ENCODE measurements at regions not wholly inside any gene's neighbourhood (a gene's known extent, or its start where the extent isn't known, plus 50 kb on each side); places are given as distances from the start of the nearest gene placed in this dataset.

- no peaks in the 10 kb centered on the region for H3K4me1 ChIP-seq
- DNase-seq: no peak
- no peak for TF ChIP-seq CTCF (IDR thresholded peaks at IDR 0.05)
- no peak for TF ChIP-seq POLR2A (IDR thresholded peaks at IDR 0.05)
- H3K9me3 ChIP-seq: no peaks in the 10 kb centered on the region
- no peaks in the 10 kb centered on the region for H3K36me3 ChIP-seq
- WGBS, 2 donors: 92 to 93% methylated on average over 4 of the region's 4 CpGs
- no peak overlapping the region for H3K4me3 ChIP-seq (replicated peaks in 1 of 3)
- no peaks in the 10 kb centered on the region for H3K27me3 ChIP-seq
- H3K27ac ChIP-seq: no peak overlapping the region
- intact Hi-C loops (cut with DNase I): no loop called here
Observed at GRCh38 chr6:4513561-4513960, 262.6 kb upstream of the CDYL start.

- H3K4me1 ChIP-seq: no peaks in the 10 kb centered on the region
- intact Hi-C loops (cut with DNase I): no loop called here
- H3K4me3 ChIP-seq (replicated peaks in 1 of 3): no peak overlapping the region
- no peaks in the 10 kb centered on the region for H3K36me3 ChIP-seq
- no peak for DNase-seq
- H3K27me3 ChIP-seq: no peaks in the 10 kb centered on the region
- no peak overlapping the region for H3K27ac ChIP-seq
- no peak for TF ChIP-seq POLR2A (IDR thresholded peaks at IDR 0.05)
- no peak for TF ChIP-seq CTCF (IDR thresholded peaks at IDR 0.05)
- 60 to 73% methylated on average over 7 of the region's 7 CpGs for WGBS, 2 donors
- H3K9me3 ChIP-seq: no peaks in the 10 kb centered on the region
Observed at GRCh38 chr6:4512051-4512471, 264.1 kb upstream of the CDYL start.

GRCh38 chr6:4511641-4512020 is 264.6 kb upstream of the CDYL start:
- 78% methylated on average over 2 of the region's 5 CpGs; no CpG with 5 or more reads in 1 of the 2 donors for WGBS, 2 donors
- TF ChIP-seq POLR2A (IDR thresholded peaks at IDR 0.05): no peak
- no peak for TF ChIP-seq CTCF (IDR thresholded peaks at IDR 0.05)
- intact Hi-C loops (cut with DNase I): no loop called here
- H3K27ac ChIP-seq: no peak overlapping the region
- no peaks in the 10 kb centered on the region for H3K36me3 ChIP-seq
- no peaks in the 10 kb centered on the region for H3K27me3 ChIP-seq
- no peaks in the 10 kb centered on the region for H3K9me3 ChIP-seq
- no peak overlapping the region for H3K4me3 ChIP-seq (replicated peaks in 1 of 3)
- no peak for DNase-seq
- H3K4me1 ChIP-seq: no peaks in the 10 kb centered on the region

GRCh38 chr6:4510906-4511640 is 265.1 kb upstream of the CDYL start:
- 78 to 81% methylated on average over 12 of the region's 15 CpGs for WGBS, 2 donors
- Histone ChIP-seq H3K4me3 (replicated peaks in 1 of 3) (no peak overlapping the region), H3K27ac (no peak overlapping the region), H3K27me3 (no peaks in the 10 kb centered on the region), H3K36me3 (no peaks in the 10 kb centered on the region), H3K9me3 (no peaks in the 10 kb centered on the region), H3K4me1 (no peaks in the 10 kb centered on the region)
- TF ChIP-seq POLR2A (IDR thresholded peaks at IDR 0.05): no peak
- no peak for TF ChIP-seq CTCF (IDR thresholded peaks at IDR 0.05)
- DNase-seq: no peak
- intact Hi-C loops (cut with DNase I): no loop called here

GRCh38 chr6:4510317-4510716 is 265.9 kb upstream of the CDYL start:
- Histone ChIP-seq H3K9me3 (no peaks in the 10 kb centered on the region), H3K4me3 (replicated peaks in 1 of 3) (no peak overlapping the region), H3K36me3 (no peaks in the 10 kb centered on the region), H3K4me1 (no peaks in the 10 kb centered on the region), H3K27ac (no peak overlapping the region), H3K27me3 (no peaks in the 10 kb centered on the region)
- intact Hi-C loops (cut with DNase I): no loop called here
- DNase-seq: no peak
- TF ChIP-seq CTCF (IDR thresholded peaks at IDR 0.05): no peak
- no peak for TF ChIP-seq POLR2A (IDR thresholded peaks at IDR 0.05)
- 84 to 96% methylated on average over 6 of the region's 6 CpGs for WGBS, 2 donors
